ENCODE measurements at regions not wholly inside any gene's neighbourhood (a gene's known extent, or its start where the extent isn't known, plus 50 kb on each side); places are given as distances from the start of the nearest gene placed in this dataset.

GRCh38 chr3:147813256-147813655, 404.1 kb downstream of the ZIC1 start:
- TF ChIP-seq CTCF (conservative IDR thresholded peaks at IDR 0.05; ENCODE audit: low read depth, low read length): no peak
- no peak for TF ChIP-seq EZH2 (IDR thresholded peaks at IDR 0.05; ENCODE audit: borderline replicate concordance, low read depth, low read length, poor library complexity, severe bottlenecking)

All from A673 (cell line).